HEK293 (cell line): ENCODE measurements at regions not wholly inside any gene's neighbourhood (a gene's known extent, or its start where the extent isn't known, plus 50 kb on each side); places are given as distances from the start of the nearest gene placed in this dataset.

Experiments
- MEIS1 ChIP-seq: sonication (generic); formaldehyde crosslinking; IDR thresholded peaks from 2 replicates; pipeline ENCODE4 v1.8.1; 2022; ENCODE audit warnings: missing genetic modification reagents, mild to moderate bottlenecking, borderline replicate concordance
- PRDM10 ChIP-seq: fragments of 450-650 bp; formaldehyde crosslinking; IDR thresholded peaks from 2 replicates; pipeline ENCODE4 v1.5.1; 2016; ENCODE audit warnings: missing biosample characterization, missing genetic modification characterization
- SP3 ChIP-seq: fragments of 450-650 bp; formaldehyde crosslinking; IDR thresholded peaks from 2 replicates; pipeline ENCODE4 v1.5.1; 2016; ENCODE audit warnings: missing biosample characterization, missing genetic modification characterization
- YY1 ChIP-seq: fragments of 450-650 bp; formaldehyde crosslinking; IDR thresholded peaks from 2 replicates; pipeline ENCODE4 v1.5.1; 2018; ENCODE audit warnings: missing biosample characterization, missing genetic modification characterization
- ZFP3 ChIP-seq: fragments of 450-650 bp; formaldehyde crosslinking; IDR thresholded peaks from 2 replicates; pipeline ENCODE4 v1.5.1; 2016; ENCODE audit warnings: low read depth, missing biosample characterization, missing genetic modification characterization
- ZNF138 ChIP-seq: fragments of 450-650 bp; formaldehyde crosslinking; IDR thresholded peaks from 2 replicates; pipeline ENCODE4 v1.5.1; 2016; ENCODE audit warnings: missing biosample characterization, missing genetic modification characterization, borderline replicate concordance
- ZNF37A ChIP-seq: fragments of 450-650 bp; IDR thresholded peaks from 2 replicates; pipeline ENCODE4 v1.5.1; 2018; ENCODE audit warnings: missing biosample characterization, missing genetic modification characterization
- ZNF423 ChIP-seq: fragments of 450-650 bp; formaldehyde crosslinking; IDR thresholded peaks from 2 replicates; pipeline ENCODE4 v1.5.1; 2016; ENCODE audit warnings: missing biosample characterization, missing genetic modification characterization
- ZNF449 ChIP-seq: fragments of 450-650 bp; formaldehyde crosslinking; IDR thresholded peaks from 2 replicates; pipeline ENCODE4 v1.5.1; 2017; ENCODE audit warnings: missing biosample characterization, mild to moderate bottlenecking, missing genetic modification characterization, moderate library complexity
- ZNF514 ChIP-seq: fragments of 450-650 bp; formaldehyde crosslinking; IDR thresholded peaks from 2 replicates; pipeline ENCODE4 v1.5.1; 2016; ENCODE audit warnings: missing biosample characterization, missing genetic modification characterization
- TF ChIP-seq, protein P1 (sequence below): fragments of 450-650 bp; formaldehyde crosslinking; IDR thresholded peaks from 2 replicates; pipeline ENCODE4 v1.5.1; 2016; ENCODE audit warnings: missing biosample characterization, missing genetic modification characterization
- TF ChIP-seq, protein P2 (sequence below): fragments of 450-650 bp; formaldehyde crosslinking; IDR thresholded peaks from 2 replicates; pipeline ENCODE4 v1.5.1; 2016; ENCODE audit warnings: missing biosample characterization, missing genetic modification characterization
- TF ChIP-seq, protein P3 (sequence below): fragments of 450-650 bp; formaldehyde crosslinking; IDR thresholded peaks from 2 replicates; pipeline ENCODE4 v1.5.1; 2016; ENCODE audit warnings: missing biosample characterization, missing genetic modification characterization
- TF ChIP-seq, protein P4 (sequence below): fragments of 450-650 bp; formaldehyde crosslinking; IDR thresholded peaks from 2 replicates; pipeline ENCODE4 v1.5.1; 2016; ENCODE audit warnings: missing biosample characterization, missing genetic modification characterization

GRCh38 chr21:28174006-28174405 lies 818.7 kb downstream of the LTN1 start:
- TF ChIP-seq ZNF514 (no peak), ZFP3 (tag by site-specific recombination) (no peak), PRDM10 (tag by site-specific recombination) (no peak), MEIS1 (CRISPR knock-in tag) (no peak), ZNF138 (tag by site-specific recombination) (no peak), YY1 (tag by site-specific recombination) (no peak), SP3 (tag by site-specific recombination) (no peak), ZNF449 (tag by site-specific recombination) (no peak), ZNF37A (tag by site-specific recombination) (no peak), ZNF423 (no peak)
- TF ChIP-seq, protein P1, sequence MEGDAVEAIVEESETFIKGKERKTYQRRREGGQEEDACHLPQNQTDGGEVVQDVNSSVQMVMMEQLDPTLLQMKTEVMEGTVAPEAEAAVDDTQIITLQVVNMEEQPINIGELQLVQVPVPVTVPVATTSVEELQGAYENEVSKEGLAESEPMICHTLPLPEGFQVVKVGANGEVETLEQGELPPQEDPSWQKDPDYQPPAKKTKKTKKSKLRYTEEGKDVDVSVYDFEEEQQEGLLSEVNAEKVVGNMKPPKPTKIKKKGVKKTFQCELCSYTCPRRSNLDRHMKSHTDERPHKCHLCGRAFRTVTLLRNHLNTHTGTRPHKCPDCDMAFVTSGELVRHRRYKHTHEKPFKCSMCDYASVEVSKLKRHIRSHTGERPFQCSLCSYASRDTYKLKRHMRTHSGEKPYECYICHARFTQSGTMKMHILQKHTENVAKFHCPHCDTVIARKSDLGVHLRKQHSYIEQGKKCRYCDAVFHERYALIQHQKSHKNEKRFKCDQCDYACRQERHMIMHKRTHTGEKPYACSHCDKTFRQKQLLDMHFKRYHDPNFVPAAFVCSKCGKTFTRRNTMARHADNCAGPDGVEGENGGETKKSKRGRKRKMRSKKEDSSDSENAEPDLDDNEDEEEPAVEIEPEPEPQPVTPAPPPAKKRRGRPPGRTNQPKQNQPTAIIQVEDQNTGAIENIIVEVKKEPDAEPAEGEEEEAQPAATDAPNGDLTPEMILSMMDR = no peak
- TF ChIP-seq, protein P2, sequence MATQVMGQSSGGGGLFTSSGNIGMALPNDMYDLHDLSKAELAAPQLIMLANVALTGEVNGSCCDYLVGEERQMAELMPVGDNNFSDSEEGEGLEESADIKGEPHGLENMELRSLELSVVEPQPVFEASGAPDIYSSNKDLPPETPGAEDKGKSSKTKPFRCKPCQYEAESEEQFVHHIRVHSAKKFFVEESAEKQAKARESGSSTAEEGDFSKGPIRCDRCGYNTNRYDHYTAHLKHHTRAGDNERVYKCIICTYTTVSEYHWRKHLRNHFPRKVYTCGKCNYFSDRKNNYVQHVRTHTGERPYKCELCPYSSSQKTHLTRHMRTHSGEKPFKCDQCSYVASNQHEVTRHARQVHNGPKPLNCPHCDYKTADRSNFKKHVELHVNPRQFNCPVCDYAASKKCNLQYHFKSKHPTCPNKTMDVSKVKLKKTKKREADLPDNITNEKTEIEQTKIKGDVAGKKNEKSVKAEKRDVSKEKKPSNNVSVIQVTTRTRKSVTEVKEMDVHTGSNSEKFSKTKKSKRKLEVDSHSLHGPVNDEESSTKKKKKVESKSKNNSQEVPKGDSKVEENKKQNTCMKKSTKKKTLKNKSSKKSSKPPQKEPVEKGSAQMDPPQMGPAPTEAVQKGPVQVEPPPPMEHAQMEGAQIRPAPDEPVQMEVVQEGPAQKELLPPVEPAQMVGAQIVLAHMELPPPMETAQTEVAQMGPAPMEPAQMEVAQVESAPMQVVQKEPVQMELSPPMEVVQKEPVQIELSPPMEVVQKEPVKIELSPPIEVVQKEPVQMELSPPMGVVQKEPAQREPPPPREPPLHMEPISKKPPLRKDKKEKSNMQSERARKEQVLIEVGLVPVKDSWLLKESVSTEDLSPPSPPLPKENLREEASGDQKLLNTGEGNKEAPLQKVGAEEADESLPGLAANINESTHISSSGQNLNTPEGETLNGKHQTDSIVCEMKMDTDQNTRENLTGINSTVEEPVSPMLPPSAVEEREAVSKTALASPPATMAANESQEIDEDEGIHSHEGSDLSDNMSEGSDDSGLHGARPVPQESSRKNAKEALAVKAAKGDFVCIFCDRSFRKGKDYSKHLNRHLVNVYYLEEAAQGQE (tag by site-specific recombination) = no peak
- TF ChIP-seq, protein P3, sequence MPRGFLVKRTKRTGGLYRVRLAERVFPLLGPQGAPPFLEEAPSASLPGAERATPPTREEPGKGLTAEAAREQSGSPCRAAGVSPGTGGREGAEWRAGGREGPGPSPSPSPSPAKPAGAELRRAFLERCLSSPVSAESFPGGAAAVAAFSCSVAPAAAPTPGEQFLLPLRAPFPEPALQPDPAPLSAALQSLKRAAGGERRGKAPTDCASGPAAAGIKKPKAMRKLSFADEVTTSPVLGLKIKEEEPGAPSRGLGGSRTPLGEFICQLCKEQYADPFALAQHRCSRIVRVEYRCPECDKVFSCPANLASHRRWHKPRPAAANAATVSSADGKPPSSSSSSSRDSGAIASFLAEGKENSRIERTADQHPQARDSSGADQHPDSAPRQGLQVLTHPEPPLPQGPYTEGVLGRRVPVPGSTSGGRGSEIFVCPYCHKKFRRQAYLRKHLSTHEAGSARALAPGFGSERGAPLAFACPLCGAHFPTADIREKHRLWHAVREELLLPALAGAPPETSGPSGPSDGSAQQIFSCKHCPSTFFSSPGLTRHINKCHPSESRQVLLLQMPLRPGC = no peak
- TF ChIP-seq, protein P4, sequence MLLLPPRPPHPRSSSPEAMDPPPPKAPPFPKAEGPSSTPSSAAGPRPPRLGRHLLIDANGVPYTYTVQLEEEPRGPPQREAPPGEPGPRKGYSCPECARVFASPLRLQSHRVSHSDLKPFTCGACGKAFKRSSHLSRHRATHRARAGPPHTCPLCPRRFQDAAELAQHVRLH = no peak
